Esophagus squamous epithelium (tissue), 5 donors: ENCODE measurements at regions not wholly inside any gene's neighbourhood (a gene's known extent, or its start where the extent isn't known, plus 50 kb on each side); places are given as distances from the start of the nearest gene placed in this dataset.

ENCODE experiments used
- DNase-seq: peaks from one replicate; lab custom pipeline; 2025; lab: John Stamatoyannopoulos, UW
- H3K27ac ChIP-seq, 4 donors: fragments of 200-600 bp; sonication (generic); one replicate each; pipeline ENCODE4 v1.5.1; 2016 to 2019; ENCODE audit warnings: mild to moderate bottlenecking in 1 of 4
- H3K27me3 ChIP-seq, 4 donors: fragments of 200-600 bp; sonication (generic); 1 replicate in 3 of 4; 2 replicates in 1 of 4; pipeline versions ENCODE4 v1.5.1 to v1.6.0; 2017 to 2021; ENCODE audit warnings: antibody characterized with exemption in 1 of 4
- H3K36me3 ChIP-seq, 3 donors: fragments of 200-600 bp; sonication (generic); one replicate each; pipeline ENCODE4 v1.5.1; 2016 to 2019
- H3K4me1 ChIP-seq, 3 donors: fragments of 200-600 bp; sonication (generic); one replicate each; pipeline ENCODE4 v1.5.1; 2017 to 2019
- H3K4me3 ChIP-seq, 4 donors: fragments of 200-600 bp; sonication (generic); 1 replicate in 3 of 4; 2 replicates in 1 of 4; pipeline ENCODE4 v1.5.1; 2016 to 2019; ENCODE audit warnings: mild to moderate bottlenecking in 2 of 4, moderate library complexity in 1 of 4
- H3K9me3 ChIP-seq, 3 donors: fragments of 200-600 bp; sonication (generic); one replicate each; pipeline ENCODE4 v1.5.1; 2016 to 2019
- CTCF ChIP-seq, 6 experiments: fragments of 450-650 bp in 4 of 6; fragments of 200-600 bp in 2 of 6; sonication (generic) in 2 of 6; IDR thresholded peaks; one replicate each; pipeline ENCODE4 v1.5.1; 2016 to 2019; ENCODE audit warnings: antibody characterized with exemption in 6 of 6, mild to moderate bottlenecking in 4 of 6, moderate library complexity in 4 of 6
- POLR2A ChIP-seq, 4 donors: fragments of 450-650 bp; IDR thresholded peaks; one replicate each; pipeline ENCODE4 v1.6.1; 2017; ENCODE audit warnings: antibody characterized with exemption in 4 of 4, mild to moderate bottlenecking in 4 of 4, moderate library complexity in 3 of 4
- WGBS, 2 donors: methylation state at CpG; one replicate each; pipeline ENCODE4 v1.1.5; 2018; 5-methylcytosine and 5-hydroxymethylcytosine counted together
- intact Hi-C: fragments of 100-400 bp; cut with DNase I; formaldehyde crosslinking; loops from one replicate; pipeline ENCODE4 v1.15.0; 2022
- donor health status: DM: yes; HTN: yes; CAD: no.

DNA sequence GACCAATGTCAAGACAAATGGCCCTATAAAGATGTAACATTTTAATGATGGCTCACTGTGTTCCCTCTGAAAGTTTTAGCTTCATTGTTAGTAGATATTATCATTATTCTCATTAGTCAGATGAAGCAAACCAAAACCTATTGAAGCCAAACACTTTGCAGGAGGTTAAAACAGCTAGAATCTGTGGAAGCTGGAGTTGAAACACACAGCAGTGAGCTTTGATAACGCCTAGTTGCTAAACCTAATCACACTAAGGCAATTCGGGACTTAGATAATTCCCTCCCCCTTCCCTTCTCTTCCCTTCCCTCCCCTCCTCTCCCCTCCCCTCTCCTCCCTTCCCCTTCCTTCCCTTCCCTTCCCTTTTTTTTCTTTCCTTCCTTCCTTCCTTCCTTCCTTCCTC, 165.7 kb downstream of the TRIB2 start:
- 55 to 61% methylated on average over 2 of the region's 2 CpGs for WGBS, 2 donors
- TF ChIP-seq CTCF (IDR thresholded peaks at IDR 0.05) (no peak), POLR2A (IDR thresholded peaks at IDR 0.05) (no peak)
- no peaks in the 10 kb centered on the region for H3K36me3 ChIP-seq
- peaks cover 0 to 12% (median 7%) of the 10 kb centered on the region in 3 donors for H3K4me1 ChIP-seq
- no peak overlapping the region for H3K27ac ChIP-seq
- intact Hi-C loops = no loop called here
- no peaks in the 10 kb centered on the region for H3K9me3 ChIP-seq
- no peaks in the 10 kb centered on the region for H3K27me3 ChIP-seq
- DNase-seq = no peak
- no peak overlapping the region for H3K4me3 ChIP-seq

- H3K9me3 ChIP-seq = no peaks in the 10 kb centered on the region
- DNase-seq = no peak
- 71% methylated on average over 2 of the region's 2 CpGs for WGBS, 2 donors
- no peak for TF ChIP-seq POLR2A (IDR thresholded peaks at IDR 0.05)
- no peak for TF ChIP-seq CTCF (IDR thresholded peaks at IDR 0.05)
- peaks cover 0 to 12% (median 7%) of the 10 kb centered on the region in 3 donors for H3K4me1 ChIP-seq
- no peaks in the 10 kb centered on the region for H3K36me3 ChIP-seq
- H3K4me3 ChIP-seq = no peak overlapping the region
- no peaks in the 10 kb centered on the region for H3K27me3 ChIP-seq
- intact Hi-C loops = no loop called here
- no peak overlapping the region for H3K27ac ChIP-seq
Observed at GRCh38 chr2:12883906-12884305, 167.2 kb downstream of the TRIB2 start.

- TF ChIP-seq POLR2A (IDR thresholded peaks at IDR 0.05) (no peak), CTCF (IDR thresholded peaks at IDR 0.05) (no peak)
- WGBS, 2 donors = 50 to 52% methylated on average over 6 of the region's 7 CpGs
- no peaks in the 10 kb centered on the region for H3K9me3 ChIP-seq
- no peak for DNase-seq
- intact Hi-C loops = no loop called here
- H3K4me3 ChIP-seq = no peak overlapping the region
- H3K27ac ChIP-seq = peak overlapping the region in 1 of 4 donors; percentile 11
- H3K36me3 ChIP-seq = no peaks in the 10 kb centered on the region
- peaks cover 0 to 12% (median 7%) of the 10 kb centered on the region in 3 donors for H3K4me1 ChIP-seq
- no peaks in the 10 kb centered on the region for H3K27me3 ChIP-seq
Observed at GRCh38 chr2:12884713-12885282, 168.1 kb downstream of the TRIB2 start.

- intact Hi-C loops = no loop called here
Observed at GRCh38 chr2:12890066-12890465, 173.3 kb downstream of the TRIB2 start.

More at GRCh38 chr2:12890066-12890465, 173.3 kb downstream of the TRIB2 start:
- no peak for DNase-seq
- no peak for TF ChIP-seq POLR2A (IDR thresholded peaks at IDR 0.05)
- TF ChIP-seq CTCF (IDR thresholded peaks at IDR 0.05) = no peak
- no peaks in the 10 kb centered on the region for H3K36me3 ChIP-seq
- no peaks in the 10 kb centered on the region for H3K27me3 ChIP-seq
- H3K27ac ChIP-seq = no peak overlapping the region
- peaks cover 0 to 4% (median 0%) of the 10 kb centered on the region in 3 donors for H3K9me3 ChIP-seq
- peaks cover 0 to 3% (median 0%) of the 10 kb centered on the region in 3 donors for H3K4me1 ChIP-seq
- H3K4me3 ChIP-seq = no peak overlapping the region
- 75 to 81% methylated on average over 3 to 4 of the region's 4 CpGs for WGBS, 2 donors
